HG03060 (cell line): ENCODE measurements at regions not wholly inside any gene's neighbourhood (a gene's known extent, or its start where the extent isn't known, plus 50 kb on each side); places are given as distances from the start of the nearest gene placed in this dataset.
"Not testable (repeated sequence)": the region's sequence is repeated elsewhere in the genome, so short reads cannot be mapped to it uniquely, and the experiment has no call there.

Source experiments
- ATAC-seq: cut with Tn5 transposase; IDR thresholded peaks from one replicate; pipeline ENCODE4 v1.9.1; 2021; ENCODE audit warnings: low read depth, moderate number of reproducible peaks; ENCODE audit not compliant: unreplicated experiment

DNA sequence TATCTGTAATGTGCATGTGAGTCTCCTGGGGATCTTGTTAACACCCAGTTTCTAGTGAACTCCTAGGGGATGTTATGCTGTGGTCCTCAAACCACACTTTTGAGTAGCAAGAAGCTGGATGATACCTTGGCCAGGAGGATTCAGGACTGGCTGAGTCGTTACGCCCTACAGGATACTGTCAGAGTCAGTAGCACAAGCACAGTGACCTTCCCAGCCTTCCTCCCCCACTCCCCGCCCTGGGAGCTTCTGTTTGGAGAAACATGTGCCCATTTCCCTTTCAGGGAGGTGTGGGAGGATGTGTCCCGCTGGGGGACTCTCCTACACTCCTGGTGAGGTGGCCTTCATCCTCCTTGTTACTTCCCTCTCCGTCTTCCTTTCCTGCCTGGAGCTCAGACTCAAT, 76.4 kb upstream of the TRPM1 start:
- no peak for ATAC-seq

- ATAC-seq: no peak
These were observed 77.2 kb upstream of the TRPM1 start for GRCh38 chr15:31178705-31179104.

DNA sequence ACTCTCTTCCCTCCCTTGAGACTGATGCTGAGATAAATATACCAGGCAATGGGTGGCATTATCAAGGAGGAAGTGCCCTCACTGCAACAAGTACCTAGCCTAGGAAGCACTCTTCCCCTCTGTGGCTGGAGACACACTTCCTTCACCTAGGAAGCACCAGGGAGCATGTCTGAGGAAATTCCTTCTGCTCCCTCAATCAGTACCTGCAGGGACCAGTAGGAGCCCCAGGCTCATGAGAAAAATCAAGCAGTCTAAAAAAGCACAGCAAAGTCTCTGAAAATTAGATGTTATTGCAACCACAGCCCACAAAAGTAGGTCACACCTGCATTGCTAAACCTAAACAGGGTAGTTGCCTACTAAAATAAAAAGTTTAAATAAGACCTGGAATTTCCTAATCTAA, 78.2 kb upstream of the TRPM1 start:
- no peak for ATAC-seq

GRCh38 chr15:31193291-31193690, 91.8 kb upstream of the TRPM1 start:
- ATAC-seq: no peak

GRCh38 chr15:31195871-31196270, 94.3 kb upstream of the TRPM1 start:
- ATAC-seq: no peak

DNA sequence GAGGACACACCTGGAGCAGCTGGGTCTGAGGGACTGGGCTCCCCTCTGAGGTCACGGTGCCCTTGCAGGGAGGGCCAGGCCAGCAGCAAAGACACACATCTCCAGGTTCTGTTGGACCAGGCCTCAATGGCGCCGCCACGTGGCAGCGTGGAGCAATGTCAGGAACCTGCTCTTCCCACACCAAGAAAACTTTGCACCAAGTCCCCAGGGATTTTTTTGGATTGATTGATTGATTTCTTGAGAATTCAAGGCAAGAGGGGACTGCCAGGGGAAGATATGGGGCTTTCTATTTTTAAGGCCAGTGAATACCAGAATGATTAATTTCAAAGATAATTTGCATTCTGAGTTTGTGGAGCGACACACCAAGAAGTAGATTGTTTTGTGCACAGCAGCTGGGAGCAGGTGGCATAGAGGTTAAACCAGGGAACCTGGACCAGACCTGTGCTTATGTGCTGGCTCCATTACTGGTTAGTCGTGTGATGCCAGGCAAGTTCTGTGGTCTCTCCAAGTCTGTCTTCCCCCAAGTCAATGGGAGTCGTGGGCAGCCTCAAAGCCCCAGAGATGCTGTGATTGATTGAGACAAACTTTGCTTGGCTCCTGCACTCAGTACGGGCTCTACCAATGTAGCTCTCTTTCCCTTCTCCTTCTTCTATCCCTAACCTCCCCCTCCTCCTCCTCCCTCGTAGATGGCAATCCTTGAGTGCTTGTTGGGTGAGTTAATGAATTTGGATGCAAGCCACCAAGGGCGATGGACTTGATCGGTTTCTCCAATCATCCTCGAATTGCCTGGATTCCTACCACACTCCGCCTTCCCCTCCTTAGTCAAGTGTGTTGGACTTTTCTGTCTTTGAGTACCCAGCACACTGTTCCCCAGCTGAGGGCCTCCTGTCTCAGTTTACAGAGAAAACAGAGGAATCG, 96.2 kb upstream of the TRPM1 start:
- ATAC-seq: no peak

- no peak for ATAC-seq
These were observed 99.2 kb upstream of the TRPM1 start for GRCh38 chr15:31200735-31201151.

DNA sequence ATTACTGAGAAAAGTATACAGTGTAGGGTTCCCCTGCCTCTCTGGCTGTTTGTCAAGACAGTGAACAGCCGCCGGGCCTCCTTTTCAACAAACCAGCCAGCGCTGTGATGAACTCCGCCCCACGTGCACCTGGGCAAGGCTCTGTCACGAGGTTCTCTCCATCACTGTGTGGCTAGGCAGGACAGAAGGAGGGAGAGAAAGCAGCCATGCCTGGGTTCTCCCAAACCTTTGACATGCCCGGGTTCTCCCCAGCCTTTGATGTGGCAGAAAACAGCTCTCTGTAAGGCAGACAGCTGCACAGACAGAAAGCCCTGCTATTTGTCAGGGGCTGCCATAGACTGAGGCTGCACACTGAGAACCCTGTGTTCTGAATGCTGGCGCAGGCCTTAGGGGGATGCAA, 101.4 kb upstream of the TRPM1 start:
- no peak for ATAC-seq

DNA sequence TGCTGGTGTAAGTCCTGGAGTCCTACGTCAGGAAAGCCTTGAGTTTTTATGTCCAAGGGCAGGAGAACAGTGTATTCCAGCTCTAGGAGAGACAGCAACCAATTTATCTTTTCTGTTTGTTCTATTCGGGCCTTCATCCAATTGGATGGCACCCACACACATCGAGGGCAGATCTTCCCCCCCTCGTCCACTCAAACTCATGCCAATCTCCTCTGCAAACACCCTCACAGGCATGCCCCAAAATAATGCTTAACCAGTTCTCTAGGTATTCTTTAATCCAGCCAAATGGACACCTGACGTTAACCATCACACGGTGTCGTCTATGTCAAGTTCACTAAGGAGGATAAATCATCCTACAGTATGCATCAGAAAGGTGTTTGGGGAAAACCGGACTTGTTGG, 102.5 kb upstream of the TRPM1 start:
- no peak for ATAC-seq

DNA sequence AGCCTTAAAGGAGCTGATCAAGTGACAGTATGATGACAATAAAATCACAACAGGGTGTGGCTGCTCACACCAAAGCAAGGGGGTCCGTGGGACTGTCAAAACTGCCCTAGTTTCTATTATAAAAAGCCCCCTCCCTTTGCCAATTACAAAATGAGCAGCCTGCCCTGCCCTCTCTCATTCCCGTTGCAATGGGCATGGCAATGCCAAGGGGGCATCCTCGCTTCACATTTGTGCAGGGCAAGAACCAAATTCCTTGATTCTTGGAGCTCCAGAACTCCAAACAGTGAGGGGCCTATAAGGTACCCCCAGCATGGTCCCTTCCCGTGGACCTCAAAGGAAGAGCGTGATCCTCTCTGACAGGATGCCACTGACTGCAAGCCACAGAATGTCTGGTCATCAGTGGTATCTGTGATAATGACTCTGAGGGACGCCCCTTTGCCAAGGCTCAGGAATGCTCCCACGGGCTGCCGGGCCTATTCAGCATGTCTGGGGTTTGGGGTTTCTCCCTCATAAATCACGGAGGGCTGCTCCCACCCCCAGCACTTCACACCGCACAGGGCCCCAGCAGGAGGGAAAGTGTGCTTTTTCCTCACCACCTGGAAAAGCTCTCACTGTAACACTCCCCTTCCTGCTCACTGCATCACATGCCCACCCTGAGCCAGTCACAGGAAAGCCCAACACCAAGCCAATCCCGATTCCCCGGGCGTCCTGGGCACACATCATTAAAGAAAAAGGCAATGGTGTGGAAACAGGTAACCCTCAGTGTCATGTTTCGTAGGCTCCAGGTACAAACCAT, 105.1 kb upstream of the TRPM1 start:
- ATAC-seq: no peak

- no peak for ATAC-seq
These were observed 105.7 kb upstream of the TRPM1 start for GRCh38 chr15:31207246-31207645.

DNA sequence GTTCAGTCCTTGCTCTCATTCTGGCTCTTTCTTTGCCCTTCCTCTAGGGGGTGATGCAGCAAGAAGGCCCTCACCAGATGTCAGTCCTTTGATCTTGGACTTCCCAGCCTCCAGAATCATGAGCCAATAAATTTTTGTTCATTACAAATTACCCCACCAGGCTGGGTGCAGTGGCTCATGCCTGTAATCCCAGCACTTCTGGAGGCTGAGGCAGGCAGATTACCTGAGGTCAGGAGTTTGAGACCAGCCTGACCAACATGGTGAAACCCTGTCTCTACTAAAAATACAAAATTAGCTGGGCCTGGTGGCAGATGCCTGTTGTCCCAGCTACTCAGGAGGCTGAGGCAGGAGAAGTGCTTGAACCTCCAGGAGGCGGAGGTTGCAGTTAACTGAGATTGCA, 106.3 kb upstream of the TRPM1 start:
- not testable (repeated sequence) for ATAC-seq

DNA sequence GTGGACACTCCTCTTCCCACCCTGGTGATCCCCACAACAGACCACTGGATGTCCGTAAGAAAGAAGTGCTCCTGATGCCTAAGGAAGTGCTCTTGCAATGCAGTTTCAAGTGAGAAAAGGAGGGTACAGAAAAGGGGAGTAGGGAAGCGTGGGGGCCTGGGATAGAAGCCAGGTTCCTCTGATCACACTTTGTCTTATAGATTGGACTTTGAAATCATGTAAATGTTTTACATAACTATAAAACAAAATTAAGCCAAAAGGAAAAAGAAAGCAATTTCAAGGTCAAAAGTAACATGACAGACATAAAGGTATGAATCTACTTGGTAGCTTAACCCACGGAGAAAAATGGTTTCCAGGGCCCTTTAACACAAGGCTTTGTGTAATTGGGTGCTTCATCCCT, 107.3 kb upstream of the TRPM1 start:
- no peak for ATAC-seq

DNA sequence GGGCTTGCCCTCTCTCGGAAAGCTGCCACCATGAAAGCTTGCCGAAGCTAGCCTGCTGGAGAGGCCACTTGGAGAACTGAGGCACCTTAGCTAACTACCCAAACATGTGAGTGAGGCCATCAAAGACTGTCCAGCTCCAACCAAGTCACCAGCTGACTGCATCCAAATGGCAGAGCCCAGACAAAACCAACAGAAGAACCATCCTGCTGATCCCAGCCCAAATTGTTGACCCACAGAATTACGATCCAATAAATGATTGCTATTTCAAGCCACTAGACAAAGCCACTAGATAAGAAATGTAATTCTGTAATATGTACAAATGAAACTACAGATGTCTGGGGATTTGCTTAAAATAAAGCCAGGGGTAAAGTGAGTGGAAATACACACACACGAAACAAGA, 109.8 kb upstream of the TRPM1 start:
- ATAC-seq: no peak

- no peak for ATAC-seq
These were observed 111.0 kb upstream of the TRPM1 start for GRCh38 chr15:31212326-31213080.

GRCh38 chr15:31214158-31214863, 112.3 kb upstream of the KLF13 start:
- ATAC-seq: no peak

DNA sequence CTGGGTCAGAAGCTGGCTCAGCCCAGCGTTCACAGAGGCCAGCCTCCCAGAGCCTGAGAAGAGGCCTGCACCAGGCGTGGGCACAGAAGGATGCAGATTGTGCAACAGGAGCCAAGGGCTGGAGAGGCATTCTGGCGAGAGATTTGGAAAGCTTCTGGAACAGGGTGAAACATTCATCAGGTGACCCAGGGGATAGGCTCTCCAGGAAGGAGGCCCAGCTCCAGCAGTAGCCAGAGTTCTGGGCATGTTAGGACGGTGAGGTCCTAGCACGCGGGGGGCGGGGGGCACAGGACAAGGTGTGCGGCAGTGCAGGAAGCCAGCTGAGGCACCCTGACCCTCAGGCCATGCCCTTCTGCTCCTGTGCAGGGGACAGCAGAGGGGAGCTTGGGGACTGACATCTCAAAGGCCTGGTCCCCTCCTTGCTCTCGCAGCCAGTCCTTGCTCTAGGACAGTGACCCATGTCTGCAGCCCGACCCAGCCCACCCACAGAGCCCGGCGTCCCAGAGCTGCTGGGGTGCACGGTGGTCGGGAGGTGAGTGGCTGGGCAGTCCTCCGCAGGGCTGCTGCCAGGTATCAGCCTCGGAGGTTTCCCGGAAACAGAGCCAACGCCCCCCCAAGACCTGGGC, 111.7 kb upstream of the KLF13 start:
- ATAC-seq: no peak

GRCh38 chr15:31215490-31216214, 111.0 kb upstream of the KLF13 start:
- ATAC-seq: no peak

GRCh38 chr15:31216215-31216911, 110.3 kb upstream of the KLF13 start:
- no peak for ATAC-seq
